CD4-positive, alpha-beta T cell (primary cell): ENCODE measurements at regions not wholly inside any gene's neighbourhood (a gene's known extent, or its start where the extent isn't known, plus 50 kb on each side); places are given as distances from the start of the nearest gene placed in this dataset.

Experiments used
- ATAC-seq: fragments of 200-7000 bp; cut with Tn5 transposase; one replicate; pipeline ENCODE4 v1.10.0; 2022; ENCODE audit warnings: mild to moderate bottlenecking; ENCODE audit not compliant: poor library complexity
- CTCF ChIA-PET: fragments of 350-600 bp; sonication (Branson Sonifier 250); formaldehyde crosslinking; loops from one replicate; lab custom pipeline; 2021; ENCODE audit warnings: antibody characterized with exemption, inconsistent platforms; lab: Charles Lee
- POLR2A ChIA-PET: fragments of 350-600 bp; sonication (Branson Sonifier 250); formaldehyde crosslinking; loops from one replicate; lab custom pipeline; 2021; ENCODE audit warnings: antibody characterized with exemption, inconsistent platforms; lab: Charles Lee
- DNase-seq, 14 experiments: peaks; one replicate each; pipeline ENCODE4 v3.0.0-alpha.2; 2013 to 2020; ENCODE audit warnings: mixed read lengths in 2 of 14
- H3K27ac ChIP-seq, 2 donors: one replicate each; pipeline versions ENCODE4 v1.5.1 to v1.7.0; 2013; ENCODE audit warnings: low read length in 2 of 2, low read depth in 1 of 2, mild to moderate bottlenecking in 1 of 2
- H3K27me3 ChIP-seq, 2 experiments: 1 replicate in 1 of 2; 2 replicates in 1 of 2; pipeline versions ENCODE4 v1.6.1 to v1.7.0; 2013; ENCODE audit warnings: low read length in 2 of 2, control low read depth in 1 of 2, mild to moderate bottlenecking in 1 of 2, moderate library complexity in 1 of 2; ENCODE audit not compliant: insufficient read depth in 2 of 2, control insufficient read depth in 1 of 2
- H3K36me3 ChIP-seq: one replicate; pipeline ENCODE4 v1.6.1; 2013; ENCODE audit warnings: low read length, control low read depth; ENCODE audit not compliant: insufficient read depth
- H3K4me1 ChIP-seq: one replicate; pipeline ENCODE4 v1.6.1; 2013; ENCODE audit warnings: low read length, control low read depth; ENCODE audit not compliant: insufficient read depth
- H3K4me3 ChIP-seq: one replicate; pipeline ENCODE4 v1.5.1; 2013; ENCODE audit warnings: mild to moderate bottlenecking, low read length, moderate library complexity
- H3K9me3 ChIP-seq, 2 experiments: 1 replicate in 1 of 2; 2 replicates in 1 of 2; pipeline versions ENCODE4 v1.6.1 to v1.7.0; 2013; ENCODE audit warnings: low read length in 2 of 2, mild to moderate bottlenecking in 2 of 2, control low read depth in 1 of 2, moderate library complexity in 1 of 2; ENCODE audit not compliant: control insufficient read depth in 1 of 2, insufficient read depth in 1 of 2
- H3K27ac Mint-ChIP-seq: one replicate; pipeline ENCODE4 v1.8.0; 2020; ENCODE audit warnings: mixed read lengths
- H3K27me3 Mint-ChIP-seq: one replicate; pipeline ENCODE4 v1.8.0; 2021; ENCODE audit warnings: mixed read lengths
- H3K36me3 Mint-ChIP-seq: one replicate; pipeline ENCODE4 v1.8.0; 2021; ENCODE audit warnings: low read depth, mixed read lengths
- H3K4me1 Mint-ChIP-seq: one replicate; pipeline ENCODE4 v1.8.0; 2021; ENCODE audit warnings: low read depth, mixed read lengths
- H3K4me3 Mint-ChIP-seq: one replicate; pipeline ENCODE4 v1.8.0; 2020; ENCODE audit warnings: mild to moderate bottlenecking, mixed read lengths
- H3K9me3 Mint-ChIP-seq: one replicate; pipeline ENCODE4 v1.8.0; 2020; ENCODE audit warnings: mixed read lengths
- CTCF ChIP-seq: fragments of 200-600 bp; IDR thresholded peaks from one replicate; pipeline ENCODE4 v1.8.0; 2022; ENCODE audit warnings: antibody characterized with exemption, mild to moderate bottlenecking
- intact Hi-C, 2 experiments: fragments of 100-400 bp; cut with DNase I in 1 of 2; cut with micrococcal nuclease in 1 of 2; formaldehyde crosslinking; loops; one replicate each; pipeline versions ENCODE4 v1.15.1 to v1.9.0; 2023 to 2025; cut with DNase I, micrococcal nuclease

DNA sequence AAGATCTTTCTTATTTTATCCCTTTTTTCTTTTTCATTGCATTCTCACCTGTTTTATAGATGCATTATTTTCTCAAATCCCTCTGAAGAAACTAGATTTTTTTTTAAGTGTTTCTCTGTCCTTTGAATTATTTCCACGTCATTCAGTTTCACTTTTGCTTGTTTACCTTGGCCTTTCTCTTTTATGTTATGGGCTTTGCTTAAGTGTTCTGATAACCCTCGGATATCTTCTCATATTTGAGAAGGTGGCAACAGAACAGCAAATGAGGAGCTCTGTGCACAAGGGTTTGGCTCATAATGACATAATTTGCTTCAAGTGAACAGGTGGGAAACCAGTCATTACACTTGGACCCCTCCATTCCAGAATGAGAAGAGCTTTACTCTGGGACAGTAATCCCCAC, 111.9 kb downstream of the C1D start:
- H3K9me3 Mint-ChIP-seq: no peaks in the 10 kb centered on the region
- H3K4me3 Mint-ChIP-seq: no peak overlapping the region
- ATAC-seq (no peak), DNase-seq (no peak)
- no peaks in the 10 kb centered on the region for H3K4me1 ChIP-seq
- TF ChIP-seq CTCF: no peak
- ChIA-PET CTCF (no interaction called here), POLR2A (no interaction called here)
- H3K4me3 ChIP-seq: no peak overlapping the region
- H3K27ac ChIP-seq: no peak overlapping the region
- H3K4me1 Mint-ChIP-seq: no peaks in the 10 kb centered on the region
- H3K36me3 Mint-ChIP-seq: no peaks in the 10 kb centered on the region
- no peaks in the 10 kb centered on the region for H3K27me3 ChIP-seq
- H3K27ac Mint-ChIP-seq: no peak overlapping the region
- peaks cover 25% of the 10 kb centered on the region for H3K27me3 Mint-ChIP-seq
- intact Hi-C loops: no loop called here
- no peaks in the 10 kb centered on the region for H3K36me3 ChIP-seq
- H3K9me3 ChIP-seq: no peaks in the 10 kb centered on the region

GRCh38 chr2:67952066-67952465, 110.7 kb downstream of the C1D start:
- H3K27me3 ChIP-seq: peaks cover 0 to 3% of the 10 kb centered on the region in 2 experiments
- Mint-ChIP-seq H3K27me3 (peaks cover 32% of the 10 kb centered on the region), H3K4me1 (no peaks in the 10 kb centered on the region), H3K4me3 (no peak overlapping the region), H3K36me3 (no peaks in the 10 kb centered on the region), H3K27ac (no peak overlapping the region), H3K9me3 (no peaks in the 10 kb centered on the region)
- ChIA-PET POLR2A (no interaction called here), CTCF (no interaction called here)
- no peaks in the 10 kb centered on the region for H3K9me3 ChIP-seq
- H3K4me3 ChIP-seq: no peak overlapping the region
- no peak overlapping the region for H3K27ac ChIP-seq
- intact Hi-C loops: no loop called here
- ATAC-seq: no peak
- H3K4me1 ChIP-seq: no peaks in the 10 kb centered on the region
- no peak for TF ChIP-seq CTCF
- H3K36me3 ChIP-seq: no peaks in the 10 kb centered on the region
- no peak for DNase-seq

GRCh38 chr2:67954093-67954748, 108.6 kb downstream of the C1D start:
- H3K4me1 Mint-ChIP-seq: no peaks in the 10 kb centered on the region
- intact Hi-C loops: no loop called here
- Histone ChIP-seq H3K9me3 (no peaks in the 10 kb centered on the region), H3K27me3 (peaks cover 0 to 3% of the 10 kb centered on the region in 2 experiments), H3K36me3 (no peaks in the 10 kb centered on the region), H3K27ac (no peak overlapping the region), H3K4me3 (no peak overlapping the region), H3K4me1 (no peaks in the 10 kb centered on the region)
- POLR2A ChIA-PET: no interaction called here
- DNase-seq: no peak
- H3K9me3 Mint-ChIP-seq: no peaks in the 10 kb centered on the region
- H3K4me3 Mint-ChIP-seq: no peak overlapping the region
- no peak for TF ChIP-seq CTCF
- no peak overlapping the region for H3K27ac Mint-ChIP-seq
- CTCF ChIA-PET: no interaction called here
- ATAC-seq: no peak
- H3K27me3 Mint-ChIP-seq: peaks cover 35% of the 10 kb centered on the region
- no peaks in the 10 kb centered on the region for H3K36me3 Mint-ChIP-seq
